HCT116 (cell line): ENCODE measurements at regions not wholly inside any gene's neighbourhood (a gene's known extent, or its start where the extent isn't known, plus 50 kb on each side); places are given as distances from the start of the nearest gene placed in this dataset.

Experiments
- ATAC-seq: fragments of 200-7000 bp; cut with Tn5 transposase; 2 replicates; pipeline ENCODE4 v1.9.1; 2020; ENCODE audit warnings: mild to moderate bottlenecking, moderate library complexity
- BruUV-seq: library from RNA; stranded (reverse); fragments of 400-500 nt; replicated peaks from 2 replicates; lab custom pipeline; 2021; lab: Mats Ljungman, UMichigan
- CTCF ChIA-PET: fragments of 300-600 bp; sonication (Branson Sonifier 250); formaldehyde crosslinking; loops from one replicate; lab custom pipeline; 2021; ENCODE audit warnings: antibody characterized with exemption; lab: Charles Lee
- POLR2A ChIA-PET: fragments of 300-600, 350-600 bp; sonication (Branson Sonifier 250); formaldehyde crosslinking; loops from one replicate; lab custom pipeline; 2021; ENCODE audit warnings: antibody characterized with exemption; lab: Charles Lee
- RAD21 ChIA-PET, 2 experiments: fragments of 300-600 bp; sonication (Branson Sonifier 250); formaldehyde crosslinking; loops; one replicate each; lab custom pipeline; 2023; ENCODE audit warnings: low total read pairs in 2 of 2; ENCODE audit not compliant: uncharacterized antibody in 2 of 2, unreplicated experiment in 2 of 2, low non-redundant PET in 1 of 2; lab: Charles Lee
- DNase-seq: peaks from one replicate; pipeline ENCODE4 v3.0.0-alpha.2; 2010; ENCODE audit warnings: low read depth, low spot score
- H2AFZ ChIP-seq: fragments of 200-600 bp; shearing (Covaris generic), sonication (generic); 2 replicates; pipeline ENCODE4 v1.6.1; 2017; ENCODE audit warnings: low read depth, mixed run types, mixed read lengths, antibody characterized with exemption, low read length; ENCODE audit not compliant: poor library complexity, severe bottlenecking
- H3K27ac ChIP-seq: 2 replicates; pipeline ENCODE4 v1.5.1; 2012; ENCODE audit warnings: low read depth, low read length
- H3K27me3 ChIP-seq: fragments of 200-600 bp; sonication (generic); 2 replicates; pipeline ENCODE4 v1.6.1; 2016; ENCODE audit warnings: mixed run types, low read length, mixed read lengths; ENCODE audit not compliant: insufficient read depth
- H3K36me3 ChIP-seq, 2 experiments: fragments of 200-500 bp in 1 of 2; fragments of 200-600 bp in 1 of 2; sonication (Bioruptor generic) in 1 of 2; sonication (generic) in 1 of 2; 2 replicates each; pipeline versions ENCODE4 v1.5.1 to v1.6.1; 2014 to 2016; ENCODE audit warnings: low read length in 2 of 2, inconsistent platforms in 1 of 2, mixed read lengths in 1 of 2, mixed run types in 1 of 2; ENCODE audit not compliant: insufficient read depth in 2 of 2, control insufficient read depth in 1 of 2
- H3K4me1 ChIP-seq, 2 experiments: fragments of 200-600 bp in 1 of 2; sonication (generic) in 1 of 2; 2 replicates each; pipeline versions ENCODE4 v1.5.1 to v1.6.1; 2012 to 2017; ENCODE audit warnings: low read length in 2 of 2, inconsistent platforms in 1 of 2, mild to moderate bottlenecking in 1 of 2, mixed read lengths in 1 of 2, mixed run types in 1 of 2, moderate library complexity in 1 of 2; ENCODE audit not compliant: insufficient read depth in 2 of 2, control insufficient read depth in 1 of 2
- H3K4me2 ChIP-seq: fragments of 200-600 bp; sonication (generic); 2 replicates; pipeline ENCODE4 v1.6.1; 2017; ENCODE audit warnings: mixed run types, low read length, mixed read lengths
- H3K4me3 ChIP-seq, 2 experiments: fragments of 200-600 bp in 1 of 2; sonication (generic) in 1 of 2; replicated peaks in 1 of 2; 2 replicates each; pipeline ENCODE4 v1.5.1; 2011 to 2016; ENCODE audit warnings: low read length in 2 of 2, control low read depth in 1 of 2, low read depth in 1 of 2, mild to moderate bottlenecking in 1 of 2, mixed read lengths in 1 of 2, mixed run types in 1 of 2
- H3K79me2 ChIP-seq: fragments of 200-600 bp; sonication (generic); 2 replicates; pipeline ENCODE4 v1.6.1; 2017; ENCODE audit warnings: mild to moderate bottlenecking, mixed run types, low read length, moderate library complexity, mixed read lengths; ENCODE audit not compliant: insufficient read depth
- H3K9ac ChIP-seq: fragments of 200-600 bp; sonication (generic); 2 replicates; pipeline ENCODE4 v1.6.1; 2016; ENCODE audit warnings: low read length, mixed read lengths
- H3K9me2 ChIP-seq: fragments of 200-600 bp; sonication (generic), shearing (Covaris generic); 2 replicates; pipeline ENCODE4 v1.6.1; 2017; ENCODE audit warnings: mixed run types, mild to moderate bottlenecking, moderate library complexity; ENCODE audit not compliant: insufficient read depth
- H3K9me3 ChIP-seq, 2 experiments: fragments of 200-500 bp in 1 of 2; fragments of 200-600 bp in 1 of 2; sonication (Bioruptor generic) in 1 of 2; sonication (generic) in 1 of 2; 2 replicates each; pipeline ENCODE4 v1.6.1; 2014 to 2017; ENCODE audit warnings: low read length in 2 of 2, mixed read lengths in 2 of 2, inconsistent platforms in 1 of 2, low read depth in 1 of 2, mild to moderate bottlenecking in 1 of 2, mixed run types in 1 of 2, moderate library complexity in 1 of 2; ENCODE audit not compliant: control insufficient read depth in 1 of 2, insufficient read depth in 1 of 2
- H4K20me1 ChIP-seq: fragments of 200-600 bp; sonication (generic), shearing (Covaris generic); 2 replicates; pipeline ENCODE4 v1.6.1; 2017; ENCODE audit warnings: mixed run types, mild to moderate bottlenecking, moderate library complexity; ENCODE audit not compliant: insufficient read depth
- ATF3 ChIP-seq: IDR thresholded peaks from 2 replicates; pipeline ENCODE4 v1.6.1; 2012
- CEBPB ChIP-seq: IDR thresholded peaks from 2 replicates; pipeline ENCODE4 v1.6.1; 2012; ENCODE audit warnings: low read depth
- EGR1 ChIP-seq: IDR thresholded peaks from 2 replicates; pipeline ENCODE4 v1.6.1; 2012; ENCODE audit warnings: low read depth
- ELF1 ChIP-seq: IDR thresholded peaks from 2 replicates; pipeline ENCODE4 v1.6.1; 2012; ENCODE audit warnings: low read depth, borderline replicate concordance
- EZH2 ChIP-seq: fragments of 200-600 bp; sonication (generic); IDR thresholded peaks from 2 replicates; pipeline ENCODE4 v1.6.1; 2017; ENCODE audit warnings: antibody characterized with exemption, mixed run types
- EZH2phosphoT487 ChIP-seq: fragments of 200-600 bp; IDR thresholded peaks from 2 replicates; pipeline ENCODE4 v1.6.1; 2018; ENCODE audit warnings: antibody characterized with exemption, borderline replicate concordance
- FOSL1 ChIP-seq: IDR thresholded peaks from 2 replicates; pipeline ENCODE4 v1.6.1; 2012; ENCODE audit warnings: low read depth
- JUND ChIP-seq: IDR thresholded peaks from 2 replicates; pipeline ENCODE4 v1.6.1; 2012
- POLR2A ChIP-seq: IDR thresholded peaks from 2 replicates; pipeline ENCODE4 v1.7.0; 2011; ENCODE audit warnings: borderline replicate concordance; ENCODE audit not compliant: insufficient read depth, insufficient read length; ENCODE audit errors: extremely low read depth
- POLR2AphosphoS5 ChIP-seq: IDR thresholded peaks from 2 replicates; pipeline ENCODE4 v1.6.1; 2011; ENCODE audit warnings: mild to moderate bottlenecking, low read depth, low read length, moderate library complexity
- RAD21 ChIP-seq: IDR thresholded peaks from 2 replicates; pipeline ENCODE4 v1.6.1; 2012; ENCODE audit warnings: low read depth, mild to moderate bottlenecking
- REST ChIP-seq: IDR thresholded peaks from 2 replicates; pipeline ENCODE4 v1.6.1; 2012; ENCODE audit warnings: low read depth
- SP1 ChIP-seq: IDR thresholded peaks from 2 replicates; pipeline ENCODE4 v1.6.1; 2012; ENCODE audit warnings: low read depth
- SRF ChIP-seq: IDR thresholded peaks from 2 replicates; pipeline ENCODE4 v1.6.1; 2012; ENCODE audit warnings: low read depth
- TCF7L2 ChIP-seq: IDR thresholded peaks from 2 replicates; pipeline ENCODE4 v1.7.0; 2011; ENCODE audit warnings: borderline replicate concordance, inconsistent platforms; ENCODE audit not compliant: insufficient read depth, insufficient read length; ENCODE audit errors: extremely low read depth
- YY1 ChIP-seq: IDR thresholded peaks from 2 replicates; pipeline ENCODE4 v1.6.1; 2011; ENCODE audit warnings: low read length, low read depth, moderate library complexity, mild to moderate bottlenecking; ENCODE audit not compliant: insufficient replicate concordance; ENCODE audit errors: extremely low read depth
- ZBTB33 ChIP-seq: IDR thresholded peaks from 2 replicates; pipeline ENCODE4 v1.6.1; 2011; ENCODE audit warnings: mild to moderate bottlenecking, low read length, moderate library complexity; ENCODE audit not compliant: insufficient replicate concordance; ENCODE audit errors: extremely low read depth
- ZNF274 ChIP-seq: fragments of 200-500 bp; sonication (Bioruptor generic); IDR thresholded peaks from 2 replicates; pipeline ENCODE4 v1.6.1; 2014; ENCODE audit warnings: mild to moderate bottlenecking, low read depth, low read length, inconsistent platforms
- intact Hi-C: fragments of 100-400 bp; cut with micrococcal nuclease; formaldehyde crosslinking; loops from 2 replicates; pipeline ENCODE4 v1.10.0; 2022
- TF ChIP-seq, protein P1 (sequence below), 3 experiments: fragments of 200-600 bp in 1 of 3; sonication (generic) in 1 of 3; IDR thresholded peaks in 2 of 3; conservative IDR thresholded peaks in 1 of 3; 2 replicates each; pipeline ENCODE4 v1.5.1; 2012 to 2017; ENCODE audit warnings: low read depth in 2 of 3, low read length in 2 of 3, antibody characterized with exemption in 1 of 3, borderline replicate concordance in 1 of 3, control low read depth in 1 of 3, mild to moderate bottlenecking in 1 of 3, mixed read lengths in 1 of 3, mixed run types in 1 of 3, moderate library complexity in 1 of 3; ENCODE audit not compliant: insufficient read depth in 1 of 3
- TF ChIP-seq, protein P2 (sequence below): IDR thresholded peaks from 2 replicates; pipeline ENCODE4 v1.6.1; 2012

GRCh38 chr3:63766261-63766660 is 52.8 kb upstream of the C3orf49 start:
- DNase-seq (no peak), ATAC-seq (no peak)
- intact Hi-C loops: no loop called here
- Histone ChIP-seq H3K4me2 (no peak overlapping the region), H3K9me2 (no peaks in the 10 kb centered on the region), H3K79me2 (no peaks in the 10 kb centered on the region), H3K4me3 (no peak overlapping the region), H3K36me3 (no peaks in the 10 kb centered on the region), H4K20me1 (no peaks in the 10 kb centered on the region), H3K27me3 (peaks cover 8% of the 10 kb centered on the region; the same call in 1 of the 2 replicates), H2AFZ (no peak overlapping the region), H3K9me3 (no peaks in the 10 kb centered on the region), H3K9ac (no peak overlapping the region)
- no TSS peak for BruUV-seq
- CTCF ChIA-PET: no interaction called here
- POLR2A ChIA-PET: no interaction called here
- RAD21 ChIA-PET: no interaction called here
- TF ChIP-seq EZH2: no peak
- TF ChIP-seq RAD21: no peak
- no peak for TF ChIP-seq POLR2AphosphoS5
- TF ChIP-seq EGR1: no peak
- TF ChIP-seq SP1: no peak
- TF ChIP-seq, protein P1, sequence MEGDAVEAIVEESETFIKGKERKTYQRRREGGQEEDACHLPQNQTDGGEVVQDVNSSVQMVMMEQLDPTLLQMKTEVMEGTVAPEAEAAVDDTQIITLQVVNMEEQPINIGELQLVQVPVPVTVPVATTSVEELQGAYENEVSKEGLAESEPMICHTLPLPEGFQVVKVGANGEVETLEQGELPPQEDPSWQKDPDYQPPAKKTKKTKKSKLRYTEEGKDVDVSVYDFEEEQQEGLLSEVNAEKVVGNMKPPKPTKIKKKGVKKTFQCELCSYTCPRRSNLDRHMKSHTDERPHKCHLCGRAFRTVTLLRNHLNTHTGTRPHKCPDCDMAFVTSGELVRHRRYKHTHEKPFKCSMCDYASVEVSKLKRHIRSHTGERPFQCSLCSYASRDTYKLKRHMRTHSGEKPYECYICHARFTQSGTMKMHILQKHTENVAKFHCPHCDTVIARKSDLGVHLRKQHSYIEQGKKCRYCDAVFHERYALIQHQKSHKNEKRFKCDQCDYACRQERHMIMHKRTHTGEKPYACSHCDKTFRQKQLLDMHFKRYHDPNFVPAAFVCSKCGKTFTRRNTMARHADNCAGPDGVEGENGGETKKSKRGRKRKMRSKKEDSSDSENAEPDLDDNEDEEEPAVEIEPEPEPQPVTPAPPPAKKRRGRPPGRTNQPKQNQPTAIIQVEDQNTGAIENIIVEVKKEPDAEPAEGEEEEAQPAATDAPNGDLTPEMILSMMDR (IDR thresholded peaks at IDR 0.05 in 2 of 3, conservative IDR thresholded peaks at IDR 0.05 in 1 of 3; ENCODE audit: borderline replicate concordance in 1 of 3, insufficient read depth in 1 of 3, low read depth in 2 of 3, low read length in 2 of 3): no peak
- no peak for TF ChIP-seq EZH2phosphoT487
- no peak for TF ChIP-seq ZNF274
- no peak for TF ChIP-seq ATF3
- TF ChIP-seq POLR2A: no peak
- TF ChIP-seq YY1: no peak
- TF ChIP-seq, protein P2, sequence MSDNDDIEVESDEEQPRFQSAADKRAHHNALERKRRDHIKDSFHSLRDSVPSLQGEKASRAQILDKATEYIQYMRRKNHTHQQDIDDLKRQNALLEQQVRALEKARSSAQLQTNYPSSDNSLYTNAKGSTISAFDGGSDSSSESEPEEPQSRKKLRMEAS: no peak
- no peak for TF ChIP-seq JUND
- no peak for TF ChIP-seq TCF7L2
- TF ChIP-seq REST: no peak
- no peak for TF ChIP-seq FOSL1
- no peak for TF ChIP-seq CEBPB
- TF ChIP-seq ZBTB33: no peak
- no peak for TF ChIP-seq ELF1
- no peak for TF ChIP-seq SRF
- TF ChIP-seq, all 23 proteins: peak for 0
- H3K4me1 ChIP-seq: no peaks in the 10 kb centered on the region
- no peak overlapping the region for H3K27ac ChIP-seq
